ENCODE measurements at regions not wholly inside any gene's neighbourhood (a gene's known extent, or its start where the extent isn't known, plus 50 kb on each side); places are given as distances from the start of the nearest gene placed in this dataset.

DNA sequence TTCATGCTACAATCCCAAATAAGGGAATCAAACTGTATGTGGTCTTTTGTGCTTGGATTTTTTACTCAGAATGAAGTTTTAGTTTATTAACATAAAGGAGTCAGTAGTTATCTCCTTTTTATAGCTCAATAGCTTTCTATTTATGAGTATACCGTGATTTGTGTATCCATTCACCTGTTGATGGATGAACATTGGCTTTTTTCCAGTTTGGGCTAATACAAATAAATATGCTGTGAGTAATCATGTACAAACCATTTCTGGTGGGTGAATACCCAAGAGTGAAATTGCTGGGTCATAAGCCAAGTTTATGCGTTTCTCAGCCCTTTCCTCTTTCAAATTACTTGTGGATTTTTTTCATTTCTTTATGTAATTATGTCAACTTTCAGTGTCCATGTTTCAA lies 395.3 kb downstream of the OSTF1 start:
- TF ChIP-seq, protein P1, sequence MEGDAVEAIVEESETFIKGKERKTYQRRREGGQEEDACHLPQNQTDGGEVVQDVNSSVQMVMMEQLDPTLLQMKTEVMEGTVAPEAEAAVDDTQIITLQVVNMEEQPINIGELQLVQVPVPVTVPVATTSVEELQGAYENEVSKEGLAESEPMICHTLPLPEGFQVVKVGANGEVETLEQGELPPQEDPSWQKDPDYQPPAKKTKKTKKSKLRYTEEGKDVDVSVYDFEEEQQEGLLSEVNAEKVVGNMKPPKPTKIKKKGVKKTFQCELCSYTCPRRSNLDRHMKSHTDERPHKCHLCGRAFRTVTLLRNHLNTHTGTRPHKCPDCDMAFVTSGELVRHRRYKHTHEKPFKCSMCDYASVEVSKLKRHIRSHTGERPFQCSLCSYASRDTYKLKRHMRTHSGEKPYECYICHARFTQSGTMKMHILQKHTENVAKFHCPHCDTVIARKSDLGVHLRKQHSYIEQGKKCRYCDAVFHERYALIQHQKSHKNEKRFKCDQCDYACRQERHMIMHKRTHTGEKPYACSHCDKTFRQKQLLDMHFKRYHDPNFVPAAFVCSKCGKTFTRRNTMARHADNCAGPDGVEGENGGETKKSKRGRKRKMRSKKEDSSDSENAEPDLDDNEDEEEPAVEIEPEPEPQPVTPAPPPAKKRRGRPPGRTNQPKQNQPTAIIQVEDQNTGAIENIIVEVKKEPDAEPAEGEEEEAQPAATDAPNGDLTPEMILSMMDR (IDR thresholded peaks at IDR 0.05), result no peak
- TF ChIP-seq ZFX (IDR thresholded peaks at IDR 0.05; ENCODE audit: borderline replicate concordance), result no peak
